Natural killer cell treated with Interleukin-12 subunit alpha and Interleukin-12 subunit beta and Interleukin-15 and Interleukin-18, amount 100 ng/mL, for 72 hours (primary cell): ENCODE measurements at regions not wholly inside any gene's neighbourhood (a gene's known extent, or its start where the extent isn't known, plus 50 kb on each side); places are given as distances from the start of the nearest gene placed in this dataset.
"Not testable (repeated sequence)": the region's sequence is repeated elsewhere in the genome, so short reads cannot be mapped to it uniquely, and the experiment has no call there.

ENCODE experiments used
- ATAC-seq, 2 donors: fragments of 150-1000 bp; cut with Tn5 transposase in 1 of 2; sonication (Bioruptor Pico), chemical (Tn5 transposase) in 1 of 2; 2 replicates each; pipeline ENCODE4 v1.10.0; 2021
- DNase-seq: peaks from one replicate; pipeline ENCODE4 v3.0.0; 2022; ENCODE audit warnings: low spot score
- H3K27ac Mint-ChIP-seq, 2 donors: 1 replicate in 1 of 2; 2 replicates in 1 of 2; pipeline ENCODE4 v1.8.0; 2022; ENCODE audit warnings: mixed read lengths in 2 of 2, mild to moderate bottlenecking in 1 of 2, moderate library complexity in 1 of 2
- H3K27me3 Mint-ChIP-seq, 2 donors: 1 replicate in 1 of 2; 2 replicates in 1 of 2; pipeline ENCODE4 v1.8.0; 2022; ENCODE audit warnings: mixed read lengths in 2 of 2
- H3K36me3 Mint-ChIP-seq: one replicate; pipeline ENCODE4 v1.8.0; 2022; ENCODE audit warnings: mixed read lengths
- H3K4me1 Mint-ChIP-seq, 2 donors: 1 replicate in 1 of 2; 2 replicates in 1 of 2; pipeline ENCODE4 v1.8.0; 2022; ENCODE audit warnings: low read depth in 2 of 2, mixed read lengths in 2 of 2, mild to moderate bottlenecking in 1 of 2
- H3K4me3 Mint-ChIP-seq: one replicate; pipeline ENCODE4 v1.8.0; 2022; ENCODE audit warnings: mixed read lengths
- H3K9me3 Mint-ChIP-seq: 2 replicates; pipeline ENCODE4 v1.8.0; 2022; ENCODE audit warnings: mixed read lengths

DNA sequence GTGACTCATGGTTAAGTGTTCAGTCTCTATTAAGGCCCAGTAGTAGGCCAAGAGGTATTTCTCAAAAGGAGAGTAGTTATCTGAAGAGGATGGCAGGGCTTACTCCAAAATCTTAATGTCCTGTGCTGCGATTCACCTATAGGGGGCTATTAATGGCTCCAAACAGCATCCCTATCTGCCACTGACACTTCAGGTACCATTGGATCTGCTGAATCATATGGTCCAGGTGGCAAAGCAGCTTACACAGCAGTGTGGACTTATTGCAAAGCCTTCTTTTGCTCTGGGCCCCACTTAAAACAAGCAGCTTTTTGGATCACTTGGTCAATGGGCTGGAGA, 60.8 kb upstream of the ATP2B1 start:
- DNase-seq (no peak), ATAC-seq (no peak)
- Mint-ChIP-seq H3K9me3 (peaks cover 3% of the 10 kb centered on the region), H3K4me1 (peaks cover 15 to 18% of the 10 kb centered on the region in 2 donors), H3K4me3 (no peak overlapping the region), H3K36me3 (no peaks in the 10 kb centered on the region), H3K27me3 (no peaks in the 10 kb centered on the region), H3K27ac (peak overlapping the region; percentile 50 to 82)

DNA sequence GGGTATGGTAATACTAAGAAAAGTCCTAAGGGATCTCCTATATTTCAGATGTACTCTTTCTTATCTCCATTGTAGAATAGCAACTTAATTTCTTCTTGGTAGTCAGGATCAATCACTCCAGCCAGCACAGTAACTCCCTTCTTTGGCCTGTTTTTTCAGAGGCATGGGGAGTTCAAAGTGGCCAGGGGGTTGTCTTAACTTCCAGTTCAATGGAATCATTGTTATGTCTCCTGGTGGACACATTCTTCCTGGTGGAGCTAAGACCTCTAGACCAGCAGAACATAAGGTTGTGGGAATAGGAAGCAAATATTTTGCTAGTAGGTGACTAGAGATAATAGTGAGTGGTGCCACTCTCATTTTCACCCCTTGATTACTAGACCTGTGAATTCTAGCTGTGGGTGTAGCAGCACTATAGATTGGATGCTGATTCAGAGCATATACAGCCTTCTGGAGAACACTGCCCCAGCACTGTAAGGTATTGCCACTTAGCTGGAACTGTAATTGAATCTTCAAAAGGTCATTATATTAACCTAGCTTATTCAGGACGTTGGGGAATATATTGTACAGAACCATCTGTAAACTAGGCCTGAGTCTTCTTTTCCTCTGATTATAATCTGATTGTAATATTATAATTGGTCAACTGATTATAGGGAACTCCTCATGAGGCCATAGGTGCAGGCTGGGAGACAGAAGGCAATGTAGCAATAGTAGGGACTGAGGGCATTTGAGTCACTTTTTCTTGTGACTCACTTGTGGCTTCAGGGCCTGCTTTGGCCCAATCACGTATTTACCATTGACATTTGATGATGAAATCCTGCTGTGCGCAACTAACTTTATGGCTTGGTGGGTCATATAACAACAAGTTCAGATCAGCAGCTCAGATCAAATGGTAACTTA, 60.2 kb upstream of the ATP2B1 start:
- H3K27ac Mint-ChIP-seq, result peak overlapping the region; percentile 50 to 82
- H3K4me3 Mint-ChIP-seq, result no peak overlapping the region
- ATAC-seq (peak; percentile 93 to 94), DNase-seq (peak; percentile 72)
- H3K9me3 Mint-ChIP-seq, result peaks cover 3% of the 10 kb centered on the region
- H3K27me3 Mint-ChIP-seq, result no peaks in the 10 kb centered on the region
- peaks cover 20 to 23% of the 10 kb centered on the region in 2 donors for H3K4me1 Mint-ChIP-seq
- no peaks in the 10 kb centered on the region for H3K36me3 Mint-ChIP-seq

GRCh38 chr12:89765959-89766824, 57.6 kb upstream of the ATP2B1 start:
- Mint-ChIP-seq H3K4me1 (peaks cover 28 to 29% of the 10 kb centered on the region in 2 donors), H3K27ac (peak overlapping the region in 1 of 2 donors; percentile 63), H3K36me3 (no peaks in the 10 kb centered on the region), H3K4me3 (no peak overlapping the region), H3K27me3 (no peaks in the 10 kb centered on the region), H3K9me3 (peaks cover 2% of the 10 kb centered on the region)
- no peak for DNase-seq
- ATAC-seq, result no peak

GRCh38 chr12:89764164-89764563, 55.5 kb upstream of the ATP2B1 start:
- not testable (repeated sequence) for H3K36me3 Mint-ChIP-seq, DNase-seq, H3K9me3 Mint-ChIP-seq, H3K4me3 Mint-ChIP-seq, H3K27me3 Mint-ChIP-seq, ATAC-seq
- H3K27ac Mint-ChIP-seq, result peak overlapping the region; percentile 60 to 85
- H3K4me1 Mint-ChIP-seq, result peaks cover 34 to 41% of the 10 kb centered on the region in 2 donors

- no peaks in the 10 kb centered on the region for H3K36me3 Mint-ChIP-seq
- DNase-seq (no peak), ATAC-seq (peak; percentile 91 to 94)
- H3K4me3 Mint-ChIP-seq, result peak overlapping the region; percentile 44
- H3K9me3 Mint-ChIP-seq, result no peaks in the 10 kb centered on the region
- no peaks in the 10 kb centered on the region for H3K27me3 Mint-ChIP-seq
- peaks cover 32 to 47% of the 10 kb centered on the region in 2 donors for H3K4me1 Mint-ChIP-seq
- peak overlapping the region; percentile 67 to 85 for H3K27ac Mint-ChIP-seq
These were observed 54.0 kb upstream of the ATP2B1 start for GRCh38 chr12:89762498-89763170.

- peak in 1 of 2 donors; percentile 40 for ATAC-seq
- peak overlapping the region; percentile 46 for H3K4me3 Mint-ChIP-seq
- H3K9me3 Mint-ChIP-seq, result no peaks in the 10 kb centered on the region
- H3K4me1 Mint-ChIP-seq, result peaks cover 47 to 58% of the 10 kb centered on the region in 2 donors
- H3K27me3 Mint-ChIP-seq, result no peaks in the 10 kb centered on the region
- H3K27ac Mint-ChIP-seq, result peak overlapping the region; percentile 33 to 85
- peaks cover 8% of the 10 kb centered on the region for H3K36me3 Mint-ChIP-seq
- no peak for DNase-seq
These were observed 52.1 kb upstream of the ATP2B1 start for GRCh38 chr12:89760783-89761182.
